ENCODE measurements at regions not wholly inside any gene's neighbourhood (a gene's known extent, or its start where the extent isn't known, plus 50 kb on each side); places are given as distances from the start of the nearest gene placed in this dataset.

- TF ChIP-seq CTCF (conservative IDR thresholded peaks at IDR 0.05) (no peak), ZFX (IDR thresholded peaks at IDR 0.05) (no peak)
Observed at GRCh38 chr5:58286741-58287140, 173.1 kb downstream of the PLK2 start.
